Stomach (tissue), 8 donors: ENCODE measurements at regions not wholly inside any gene's neighbourhood (a gene's known extent, or its start where the extent isn't known, plus 50 kb on each side); places are given as distances from the start of the nearest gene placed in this dataset.

ENCODE experiments used
- DNase-seq, 2 donors: peaks; one replicate each; pipeline versions ENCODE4 v3.0.0 to v3.0.0-alpha.2; 2013 to 2019
- H3K27ac ChIP-seq, 5 donors: fragments of 200-600 bp in 4 of 5; sonication (generic) in 4 of 5; one replicate each; pipeline ENCODE4 v1.5.1; 2013 to 2019; ENCODE audit warnings: mild to moderate bottlenecking in 1 of 5, moderate library complexity in 1 of 5
- H3K27me3 ChIP-seq, 3 donors: fragments of 200-600 bp; sonication (generic); one replicate each; pipeline ENCODE4 v1.5.1; 2017 to 2019; ENCODE audit warnings: mixed run types in 1 of 3
- H3K36me3 ChIP-seq, 4 donors: fragments of 200-600 bp; sonication (generic); 1 replicate in 3 of 4; 2 replicates in 1 of 4; pipeline ENCODE4 v1.5.1; 2016 to 2019
- H3K4me1 ChIP-seq, 4 donors: fragments of 200-600 bp; sonication (generic); one replicate each; pipeline ENCODE4 v1.5.1; 2016 to 2019
- H3K4me3 ChIP-seq, 4 donors: fragments of 200-600 bp; sonication (generic) in 3 of 4; one replicate each; pipeline ENCODE4 v1.5.1; 2016 to 2019; ENCODE audit warnings: mild to moderate bottlenecking in 1 of 4
- H3K9me3 ChIP-seq, 4 donors: fragments of 200-600 bp; sonication (generic); one replicate each; pipeline ENCODE4 v1.5.1; 2016 to 2019
- CTCF ChIP-seq, 7 experiments: fragments of 450-650 bp in 4 of 7; fragments of 200-600 bp in 3 of 7; sonication (generic) in 3 of 7; IDR thresholded peaks; one replicate each; pipeline ENCODE4 v1.5.1; 2016 to 2019; ENCODE audit warnings: antibody characterized with exemption in 7 of 7, control low read depth in 2 of 7, mild to moderate bottlenecking in 1 of 7
- EP300 ChIP-seq: sonication (generic); formaldehyde crosslinking; IDR thresholded peaks from one replicate; pipeline ENCODE4 v1.6.1; 2017; ENCODE audit warnings: antibody characterized with exemption
- POLR2A ChIP-seq, 4 donors: fragments of 450-650 bp; IDR thresholded peaks; one replicate each; pipeline ENCODE4 v1.6.1; 2016; ENCODE audit warnings: antibody characterized with exemption in 4 of 4, control low read depth in 2 of 4, mild to moderate bottlenecking in 1 of 4, moderate library complexity in 1 of 4
- POLR2AphosphoS5 ChIP-seq, 3 donors: sonication (generic); formaldehyde crosslinking; IDR thresholded peaks; one replicate each; pipeline ENCODE4 v1.6.1; 2016; ENCODE audit warnings: antibody characterized with exemption in 3 of 3
- WGBS, 5 donors: extraction: QIAGEN DNeasy Blood & Tissue Kit in 3 of 5; methylation state at CpG; one replicate each; pipeline versions ENCODE4 v1.1.5 to v1.1.7; 2013 to 2018; 5-methylcytosine and 5-hydroxymethylcytosine counted together
- intact Hi-C: fragments of 100-400 bp; cut with DNase I; formaldehyde crosslinking; loops from one replicate; pipeline ENCODE4 v1.15.1; 2023; ENCODE audit warnings: low total_unique reads
- donor health status: healthy with polysubstance abuse.
- donor health status: Bipolar disorder and iron deficiency.
- donor health status: healthy.

- H3K36me3 ChIP-seq = no peaks in the 10 kb centered on the region
Measured at GRCh38 chrX:20319054-20319453, 52.3 kb upstream of the RPS6KA3 start.

GRCh38 chrX:20317873-20318272 is 51.2 kb upstream of the RPS6KA3 start:
- H3K4me1 ChIP-seq = peaks cover 0 to 9% (median 0%) of the 10 kb centered on the region in 4 donors
- no peak overlapping the region for H3K4me3 ChIP-seq
- WGBS, 5 donors = 56 to 79% (median 63%) methylated on average over 5 of the region's 5 CpGs
- H3K36me3 ChIP-seq = no peaks in the 10 kb centered on the region
- intact Hi-C loops = no loop called here
- no peaks in the 10 kb centered on the region for H3K9me3 ChIP-seq
- no peaks in the 10 kb centered on the region for H3K27me3 ChIP-seq
- no peak for TF ChIP-seq POLR2AphosphoS5 (IDR thresholded peaks at IDR 0.05)
- TF ChIP-seq CTCF (IDR thresholded peaks at IDR 0.05) = no peak
- no peak for TF ChIP-seq POLR2A (IDR thresholded peaks at IDR 0.05)
- no peak for TF ChIP-seq EP300
- no peak overlapping the region for H3K27ac ChIP-seq
- no peak for DNase-seq

More at GRCh38 chrX:20319054-20319453, 52.3 kb upstream of the RPS6KA3 start:
- Histone ChIP-seq H3K27me3 (no peaks in the 10 kb centered on the region), H3K9me3 (no peaks in the 10 kb centered on the region), H3K4me1 (peaks cover 0 to 9% (median 0%) of the 10 kb centered on the region in 4 donors), H3K4me3 (no peak overlapping the region), H3K27ac (no peak overlapping the region)
- no peak for TF ChIP-seq POLR2A (IDR thresholded peaks at IDR 0.05)
- TF ChIP-seq CTCF (IDR thresholded peaks at IDR 0.05) = no peak
- no peak for TF ChIP-seq POLR2AphosphoS5 (IDR thresholded peaks at IDR 0.05)
- no peak for TF ChIP-seq EP300
- no peak for DNase-seq
- intact Hi-C loops = no loop called here
- WGBS, 5 donors = 87 to 100% (median 97%) methylated on average over 4 of the region's 4 CpGs
